ENCODE measurements at regions not wholly inside any gene's neighbourhood (a gene's known extent, or its start where the extent isn't known, plus 50 kb on each side); places are given as distances from the start of the nearest gene placed in this dataset.

GRCh38 chr3:8824238-8824637 is 54.8 kb upstream of the OXTR start:
- TF ChIP-seq, protein P1, sequence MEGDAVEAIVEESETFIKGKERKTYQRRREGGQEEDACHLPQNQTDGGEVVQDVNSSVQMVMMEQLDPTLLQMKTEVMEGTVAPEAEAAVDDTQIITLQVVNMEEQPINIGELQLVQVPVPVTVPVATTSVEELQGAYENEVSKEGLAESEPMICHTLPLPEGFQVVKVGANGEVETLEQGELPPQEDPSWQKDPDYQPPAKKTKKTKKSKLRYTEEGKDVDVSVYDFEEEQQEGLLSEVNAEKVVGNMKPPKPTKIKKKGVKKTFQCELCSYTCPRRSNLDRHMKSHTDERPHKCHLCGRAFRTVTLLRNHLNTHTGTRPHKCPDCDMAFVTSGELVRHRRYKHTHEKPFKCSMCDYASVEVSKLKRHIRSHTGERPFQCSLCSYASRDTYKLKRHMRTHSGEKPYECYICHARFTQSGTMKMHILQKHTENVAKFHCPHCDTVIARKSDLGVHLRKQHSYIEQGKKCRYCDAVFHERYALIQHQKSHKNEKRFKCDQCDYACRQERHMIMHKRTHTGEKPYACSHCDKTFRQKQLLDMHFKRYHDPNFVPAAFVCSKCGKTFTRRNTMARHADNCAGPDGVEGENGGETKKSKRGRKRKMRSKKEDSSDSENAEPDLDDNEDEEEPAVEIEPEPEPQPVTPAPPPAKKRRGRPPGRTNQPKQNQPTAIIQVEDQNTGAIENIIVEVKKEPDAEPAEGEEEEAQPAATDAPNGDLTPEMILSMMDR (IDR thresholded peaks at IDR 0.05), result no peak
- TF ChIP-seq POLR2A (IDR thresholded peaks at IDR 0.05), result no peak

Data from adrenal gland (tissue), 5 donors.